NCI-H2227 (cell line): ENCODE measurements at regions not wholly inside any gene's neighbourhood (a gene's known extent, or its start where the extent isn't known, plus 50 kb on each side); places are given as distances from the start of the nearest gene placed in this dataset.
"Not testable (repeated sequence)": the region's sequence is repeated elsewhere in the genome, so short reads cannot be mapped to it uniquely, and the experiment has no call there.

Experiments used
- DNase-seq: peaks from one replicate; lab custom pipeline; 2025; ENCODE audit not compliant: unreplicated experiment; lab: John Stamatoyannopoulos, UW

DNA sequence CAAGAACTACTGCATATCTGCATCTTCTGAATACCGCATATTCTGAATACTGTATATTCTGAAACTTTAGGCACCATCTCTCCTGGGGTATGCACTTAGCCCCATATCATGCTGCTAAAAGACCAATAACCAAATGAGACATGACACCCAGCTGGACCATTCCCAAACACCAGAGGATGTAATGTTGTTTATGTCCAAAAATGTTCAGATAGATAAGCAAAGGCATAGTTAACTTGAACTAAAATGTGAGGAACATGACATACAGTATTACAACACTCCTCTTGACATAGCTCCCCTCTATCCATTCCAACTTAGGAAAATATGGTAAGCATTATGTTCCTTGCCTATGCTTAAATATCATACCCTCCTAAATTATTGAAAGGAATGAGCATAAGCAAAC, 127.3 kb downstream of the TENT5A start:
- DNase-seq, result no peak

- no peak for DNase-seq
Measured at GRCh38 chr6:81624453-81624852, 128.0 kb downstream of the TENT5A start.

- DNase-seq, result no peak
Measured at GRCh38 chr6:81623106-81623759, 129.2 kb downstream of the TENT5A start.

DNA sequence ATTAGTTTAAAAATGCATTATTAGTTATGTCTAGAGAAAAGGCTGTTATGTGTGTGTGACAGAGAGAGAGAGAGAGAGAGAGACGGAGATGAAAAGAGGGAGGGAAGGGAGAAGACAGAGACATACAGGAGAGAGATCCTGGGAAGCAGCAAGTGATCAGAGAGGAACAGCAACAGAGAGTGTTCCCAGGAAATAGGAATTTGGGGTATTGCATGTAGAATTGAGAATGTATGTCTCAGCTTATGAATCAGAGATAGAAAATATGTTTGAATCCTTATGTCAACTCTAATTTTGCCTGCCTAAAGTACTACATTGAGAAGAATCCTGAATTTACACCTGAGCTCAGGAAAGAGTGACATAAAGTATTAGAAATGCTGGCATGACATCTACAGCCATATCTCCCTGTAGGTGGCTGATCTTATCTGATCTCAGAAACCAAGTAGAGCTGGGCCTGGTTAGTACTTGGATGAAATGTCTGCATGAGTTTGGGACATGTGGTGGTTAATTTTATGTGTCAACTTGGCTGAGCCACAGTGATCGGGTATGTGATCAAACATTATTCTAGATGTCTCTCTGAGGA, 130.6 kb downstream of the TENT5A start:
- DNase-seq, result no peak

- DNase-seq, result no peak
Measured at GRCh38 chr6:81614292-81614691, 138.2 kb downstream of the TENT5A start.

- DNase-seq, result no peak
Measured at GRCh38 chr6:81613606-81614005, 138.9 kb downstream of the TENT5A start.

DNA sequence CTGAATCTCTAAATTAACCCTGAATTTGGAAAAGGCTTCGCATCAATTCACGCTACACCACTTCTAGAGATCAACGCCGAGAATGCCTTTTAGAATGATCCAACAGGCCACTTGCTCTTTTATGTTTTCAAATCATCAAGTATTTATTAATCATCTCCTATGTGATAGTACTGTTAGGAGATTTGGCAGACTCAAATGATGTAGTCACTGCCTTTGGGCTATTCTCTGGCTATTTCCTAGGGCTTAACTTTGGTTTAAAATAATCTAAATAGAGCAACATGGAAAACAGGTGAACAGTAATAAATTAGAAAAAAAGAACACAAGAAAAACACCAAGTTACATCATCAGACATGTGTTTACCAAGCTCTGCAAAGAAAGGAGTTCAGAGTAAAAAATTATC, 140.3 kb downstream of the TENT5A start:
- no peak for DNase-seq

DNA sequence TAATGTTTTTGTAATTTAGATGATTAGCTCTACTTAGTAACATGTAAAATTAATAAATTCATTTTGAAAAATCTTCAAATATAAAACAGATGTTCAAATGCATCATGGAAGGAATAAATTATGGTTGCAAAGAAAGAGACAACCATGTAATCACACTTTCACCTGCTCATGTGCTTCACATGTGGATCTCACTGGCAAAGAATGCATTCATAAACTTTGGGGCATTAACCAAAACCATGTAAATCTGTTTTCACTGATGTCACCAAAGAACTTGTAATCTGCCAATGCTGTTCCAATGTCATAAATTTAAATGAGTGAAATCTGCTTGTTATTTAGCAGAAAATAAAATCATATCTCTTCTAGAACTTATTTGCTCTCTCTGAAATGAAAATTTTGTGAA, 142.7 kb downstream of the TENT5A start:
- no peak for DNase-seq

- no peak for DNase-seq
Measured at GRCh38 chr6:81608776-81609175, 143.7 kb downstream of the TENT5A start.

GRCh38 chr6:81606965-81607381, 145.5 kb downstream of the TENT5A start:
- no peak for DNase-seq

DNA sequence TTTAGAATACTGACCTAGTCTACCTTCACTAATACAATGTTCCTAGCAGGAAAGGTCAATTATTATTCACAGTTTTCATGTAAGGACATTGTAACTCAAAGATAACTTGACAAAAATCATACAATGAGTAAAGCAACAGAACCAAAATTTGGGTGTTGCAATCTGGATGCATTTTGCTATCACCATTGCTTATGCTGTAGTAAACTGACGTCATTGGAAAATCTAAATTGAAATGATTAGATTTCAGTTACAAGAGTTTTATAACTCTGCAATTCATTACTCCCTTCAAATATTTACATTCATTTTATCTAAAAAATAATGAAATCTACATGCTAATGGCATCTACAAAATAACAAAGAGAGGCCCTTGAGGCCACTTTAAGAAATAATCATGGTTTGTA, 147.0 kb downstream of the TENT5A start:
- DNase-seq, result no peak

DNA sequence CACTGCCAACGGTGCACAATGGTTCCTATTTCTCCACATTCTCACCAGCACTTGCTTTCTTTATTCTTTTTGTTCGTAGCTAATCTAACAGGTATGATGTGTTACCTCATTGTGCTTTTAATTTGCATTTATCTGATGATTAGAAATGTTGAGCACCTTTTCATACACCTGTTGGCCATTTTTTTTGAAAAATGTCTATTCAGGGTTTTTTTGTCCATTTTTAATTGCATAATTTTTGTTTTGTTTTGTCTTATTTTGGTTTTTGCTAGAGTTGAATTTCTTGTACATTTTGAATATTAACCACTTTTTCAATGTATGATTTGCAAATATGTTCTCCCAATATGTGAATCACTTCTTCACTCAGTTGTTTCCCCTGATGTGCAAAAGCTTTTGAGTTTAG, 150.6 kb downstream of the TENT5A start:
- DNase-seq, result no peak

DNA sequence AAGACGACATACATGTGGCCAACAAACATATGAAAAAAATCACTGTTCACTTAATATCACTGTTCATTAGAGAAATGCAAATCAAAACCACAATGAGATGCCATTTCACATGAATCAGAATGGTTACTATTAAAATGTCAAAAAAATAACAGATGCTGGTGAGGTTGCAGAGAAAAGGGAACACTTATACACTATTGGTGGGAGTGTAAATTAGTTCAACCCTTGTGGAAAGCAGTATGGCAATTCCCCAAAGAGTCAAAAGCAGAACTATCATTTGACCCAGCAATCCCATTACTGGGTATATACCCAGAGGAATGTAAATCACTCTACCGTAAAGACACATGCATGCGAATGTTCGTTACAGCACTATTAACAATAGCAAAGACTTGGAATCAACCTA, 152.0 kb downstream of the TENT5A start:
- not testable (repeated sequence) for DNase-seq

GRCh38 chr6:81594501-81594900, 158.0 kb downstream of the TENT5A start:
- DNase-seq, result no peak

DNA sequence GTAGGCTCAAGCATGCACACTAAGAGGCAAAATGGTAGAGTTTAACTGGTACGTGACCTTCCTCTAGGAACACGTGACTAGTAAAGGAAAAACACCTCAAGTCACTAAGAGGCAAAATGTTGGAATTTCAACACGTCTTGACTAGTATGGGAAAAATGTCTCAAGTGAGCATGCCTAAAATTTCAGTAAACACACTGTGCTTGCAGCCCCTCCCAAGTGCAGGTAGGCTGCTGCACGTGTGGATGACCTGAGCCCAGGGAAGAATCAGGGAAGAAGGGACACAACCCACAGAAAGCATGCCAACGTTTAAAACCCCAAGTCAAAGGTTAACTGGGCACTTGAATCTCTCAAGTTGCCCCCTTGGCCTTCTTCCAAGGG, 162.2 kb downstream of the TENT5A start:
- no peak for DNase-seq

DNA sequence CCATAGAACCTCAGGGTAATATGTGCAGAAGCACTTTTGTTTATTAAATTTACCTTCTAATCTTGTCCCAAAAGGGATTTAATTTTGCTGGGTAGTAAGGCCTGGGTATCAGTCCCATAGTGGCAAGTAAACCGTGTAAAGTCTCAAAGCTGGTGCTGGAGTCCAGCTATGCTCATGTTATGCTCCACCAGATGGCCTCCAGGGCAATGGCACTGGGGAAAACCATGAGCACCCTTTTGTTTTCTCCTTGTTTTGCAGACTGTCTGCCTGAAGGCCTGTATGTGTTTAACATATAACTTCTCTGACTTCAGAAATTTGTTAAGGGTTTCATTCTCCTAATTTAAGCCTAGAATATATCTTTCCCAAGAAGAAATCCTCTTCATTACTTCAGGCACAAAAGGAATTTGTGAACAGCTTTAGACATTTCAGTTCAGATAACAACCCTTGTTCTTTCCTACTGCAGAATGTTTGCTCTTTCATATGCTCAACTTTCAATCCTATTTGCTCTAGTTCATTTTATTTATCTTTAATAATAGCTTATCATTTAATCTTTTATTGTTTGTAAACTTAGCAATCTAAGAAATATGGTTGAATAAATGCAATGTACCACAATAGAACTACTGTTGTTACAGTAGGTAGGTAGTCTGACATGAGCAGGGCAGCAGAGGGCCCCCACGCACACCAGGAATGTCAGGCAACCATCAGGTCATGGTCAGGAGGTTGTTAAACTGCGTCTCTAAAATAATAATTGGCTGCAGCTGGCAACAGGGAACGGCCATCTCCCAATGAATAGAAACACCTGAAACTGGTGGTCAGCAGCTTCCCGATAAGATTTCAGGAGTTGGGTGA, 162.8 kb downstream of the TENT5A start:
- no peak for DNase-seq

DNA sequence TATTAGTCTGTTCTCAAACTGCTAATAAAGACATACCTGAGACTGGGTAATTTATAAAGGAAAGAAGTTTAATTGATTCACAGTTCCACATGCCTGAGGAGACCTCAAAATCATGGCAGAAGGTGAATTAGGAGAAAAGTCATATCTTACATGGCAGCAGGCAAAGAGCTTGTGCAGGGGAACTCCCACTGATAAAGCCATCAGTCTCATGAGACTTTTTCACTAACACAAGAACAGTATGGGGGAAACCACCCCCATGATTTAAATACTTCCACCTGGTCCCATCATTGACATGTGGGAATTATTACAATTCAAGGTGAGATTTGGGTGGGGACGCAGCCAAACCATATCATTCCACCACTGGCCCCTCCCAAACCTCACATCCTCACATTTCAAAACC, 166.8 kb downstream of the TENT5A start:
- not testable (repeated sequence) for DNase-seq

- not testable (repeated sequence) for DNase-seq
Measured at GRCh38 chr6:81584156-81584555, 168.3 kb downstream of the TENT5A start.

DNA sequence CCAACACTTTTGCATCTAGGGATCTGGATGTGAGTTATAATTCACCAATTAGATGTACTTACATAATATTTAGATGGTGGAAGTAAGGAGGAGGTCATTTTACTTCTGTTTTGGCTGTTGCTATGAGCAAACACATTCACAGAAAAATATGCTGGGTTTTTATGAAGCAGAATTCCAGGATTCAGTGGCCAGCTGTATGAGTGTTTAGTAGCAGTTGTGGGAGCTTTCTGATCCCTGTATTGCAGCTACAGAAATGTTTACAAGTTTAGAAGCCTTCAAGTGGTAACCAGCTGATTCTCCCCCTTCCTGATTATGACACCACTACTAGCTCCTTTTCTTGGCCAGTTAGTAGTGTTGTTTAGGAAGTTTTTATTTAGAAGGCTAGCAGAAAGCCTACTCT, 177.0 kb downstream of the TENT5A start:
- DNase-seq, result no peak

DNA sequence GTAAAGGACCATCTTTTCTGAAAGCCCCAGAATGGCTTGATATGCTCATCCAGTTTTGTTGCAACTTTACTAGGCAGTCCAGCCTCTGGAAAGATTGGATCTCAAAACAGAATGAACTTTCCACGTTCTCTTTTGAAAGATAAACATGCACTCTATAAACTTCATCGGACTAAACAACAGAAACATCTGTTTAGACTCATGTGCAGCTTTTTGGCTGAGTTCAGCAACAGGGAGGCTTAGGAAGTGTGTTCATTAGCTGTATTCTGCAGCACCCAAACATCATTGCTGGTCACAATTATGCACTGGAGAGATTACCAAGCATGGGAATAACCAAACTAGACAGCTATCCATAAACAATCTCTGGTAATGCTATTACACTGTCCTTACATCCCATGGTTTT, 180.5 kb downstream of the TENT5A start:
- no peak for DNase-seq

- DNase-seq, result no peak
Measured at GRCh38 chr6:81570681-81571080, 181.8 kb downstream of the TENT5A start.

- no peak for DNase-seq
Measured at GRCh38 chr6:81568973-81569372, 183.5 kb downstream of the TENT5A start.
